ENCODE measurements at regions not wholly inside any gene's neighbourhood (a gene's known extent, or its start where the extent isn't known, plus 50 kb on each side); places are given as distances from the start of the nearest gene placed in this dataset.

DNA sequence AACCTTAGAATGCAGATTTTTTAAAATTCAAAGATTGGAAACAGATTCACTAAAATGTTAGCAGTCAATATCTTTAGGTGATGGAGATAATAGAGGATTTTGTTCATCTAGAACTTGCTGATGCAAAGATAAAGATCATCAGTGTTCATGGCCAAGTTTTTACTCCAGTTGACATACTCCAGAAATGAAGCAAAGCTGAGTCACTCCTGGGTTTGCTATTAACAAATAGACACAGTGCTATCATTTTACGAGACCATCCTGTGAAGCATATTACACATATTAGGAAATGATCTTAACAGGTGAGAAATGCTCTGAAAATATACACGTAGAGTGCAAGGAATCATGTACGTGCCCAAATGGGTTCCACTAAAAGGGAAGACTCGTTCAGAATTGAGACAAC lies 170.6 kb upstream of the FAM9B start:
- no peaks in the 10 kb centered on the region for H3K27me3 ChIP-seq (replicated peaks in 1 of 2; ENCODE audit: control insufficient read depth in 2 of 2, insufficient read depth in 2 of 2, low read length in 1 of 2)
- ATAC-seq (no peak), DNase-seq (ENCODE audit: low read depth, low spot score) (no peak), FAIRE-seq (no peak)
- no peak overlapping the region for H3K27ac ChIP-seq (ENCODE audit: control insufficient read depth, insufficient read depth)
- H3K4me3 ChIP-seq: no peak overlapping the region
- no peaks in the 10 kb centered on the region for H3K36me3 ChIP-seq (ENCODE audit: control insufficient read depth in 2 of 2, insufficient read depth in 2 of 2, low read length in 1 of 2)
- in situ Hi-C loops (cut with MboI): no loop called here
- H3K9me3 ChIP-seq (replicated peaks; ENCODE audit: control insufficient read depth, insufficient read depth, low read length): no peaks in the 10 kb centered on the region
- H3K4me1 ChIP-seq (ENCODE audit: control insufficient read depth, insufficient read depth, low read length): no peaks in the 10 kb centered on the region
- WGBS (ENCODE audit: insufficient coverage, insufficient replicate concordance, low lambda C conversion rate, missing lambda C conversion rate): 0% methylated on average over 4 of the region's 4 CpGs
- H3K79me2 ChIP-seq (ENCODE audit: control insufficient read depth, insufficient read depth, low read length): no peaks in the 10 kb centered on the region
- no TSS peak for BruUV-seq (replicated peaks)
- ChIA-PET POLR2A (no interaction called here), SMC1A (ENCODE audit: uncharacterized antibody, unreplicated experiment) (no interaction called here), RAD21 (ENCODE audit: unreplicated experiment) (no interaction called here), CTCF (no interaction called here)
- H2AFZ ChIP-seq (ENCODE audit: control insufficient read depth, low read depth, low read length): no peak overlapping the region
- TF ChIP-seq, protein P1, sequence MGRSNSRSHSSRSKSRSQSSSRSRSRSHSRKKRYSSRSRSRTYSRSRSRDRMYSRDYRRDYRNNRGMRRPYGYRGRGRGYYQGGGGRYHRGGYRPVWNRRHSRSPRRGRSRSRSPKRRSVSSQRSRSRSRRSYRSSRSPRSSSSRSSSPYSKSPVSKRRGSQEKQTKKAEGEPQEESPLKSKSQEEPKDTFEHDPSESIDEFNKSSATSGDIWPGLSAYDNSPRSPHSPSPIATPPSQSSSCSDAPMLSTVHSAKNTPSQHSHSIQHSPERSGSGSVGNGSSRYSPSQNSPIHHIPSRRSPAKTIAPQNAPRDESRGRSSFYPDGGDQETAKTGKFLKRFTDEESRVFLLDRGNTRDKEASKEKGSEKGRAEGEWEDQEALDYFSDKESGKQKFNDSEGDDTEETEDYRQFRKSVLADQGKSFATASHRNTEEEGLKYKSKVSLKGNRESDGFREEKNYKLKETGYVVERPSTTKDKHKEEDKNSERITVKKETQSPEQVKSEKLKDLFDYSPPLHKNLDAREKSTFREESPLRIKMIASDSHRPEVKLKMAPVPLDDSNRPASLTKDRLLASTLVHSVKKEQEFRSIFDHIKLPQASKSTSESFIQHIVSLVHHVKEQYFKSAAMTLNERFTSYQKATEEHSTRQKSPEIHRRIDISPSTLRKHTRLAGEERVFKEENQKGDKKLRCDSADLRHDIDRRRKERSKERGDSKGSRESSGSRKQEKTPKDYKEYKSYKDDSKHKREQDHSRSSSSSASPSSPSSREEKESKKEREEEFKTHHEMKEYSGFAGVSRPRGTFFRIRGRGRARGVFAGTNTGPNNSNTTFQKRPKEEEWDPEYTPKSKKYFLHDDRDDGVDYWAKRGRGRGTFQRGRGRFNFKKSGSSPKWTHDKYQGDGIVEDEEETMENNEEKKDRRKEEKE (IDR thresholded peaks at IDR 0.05): no peak
- no peak for TF ChIP-seq POLR2AphosphoS2 (IDR thresholded peaks at IDR 0.05; ENCODE audit: low read depth, low read length)
- no peak for TF ChIP-seq RBBP5 (conservative IDR thresholded peaks at IDR 0.05)
- TF ChIP-seq MYB (IDR thresholded peaks at IDR 0.05; ENCODE audit: borderline replicate concordance, low read depth, low read length): no peak
- no peak for TF ChIP-seq RB1 (IDR thresholded peaks at IDR 0.05; ENCODE audit: borderline replicate concordance)
- TF ChIP-seq ZNF384 (IDR thresholded peaks at IDR 0.05; ENCODE audit: borderline replicate concordance, low read depth, low read length): no peak
- TF ChIP-seq RAD21 (IDR thresholded peaks at IDR 0.05; ENCODE audit: insufficient read depth, low read depth, low read length): no peak
- no peak for TF ChIP-seq ZNF217 (IDR thresholded peaks at IDR 0.05)
- no peak for TF ChIP-seq ESRRA (IDR thresholded peaks at IDR 0.05; ENCODE audit: low read length)
- TF ChIP-seq IRF4 (IDR thresholded peaks at IDR 0.05; ENCODE audit: low read depth, low read length): no peak
- no peak for TF ChIP-seq RFX5 (IDR thresholded peaks at IDR 0.05; ENCODE audit: low read depth, low read length)
- intact Hi-C loops (cut with micrococcal nuclease; ENCODE audit: unreplicated experiment): no loop called here
- no peak overlapping the region for H3K9ac ChIP-seq (ENCODE audit: control insufficient read depth, insufficient read depth, low read length)
- no peaks in the 10 kb centered on the region for H4K20me1 ChIP-seq (ENCODE audit: control insufficient read depth, insufficient read depth)
- no peak overlapping the region for H3K4me2 ChIP-seq (ENCODE audit: control insufficient read depth, insufficient read depth)

Data from GM12878 (cell line).